Activated CD4-positive, alpha-beta T cell treated with anti-CD3 and anti-CD28 coated beads for 36 hours (primary cell): ENCODE measurements at regions not wholly inside any gene's neighbourhood (a gene's known extent, or its start where the extent isn't known, plus 50 kb on each side); places are given as distances from the start of the nearest gene placed in this dataset.

Experiments
- ATAC-seq: fragments of 200-7000 bp; cut with Tn5 transposase; one replicate; pipeline ENCODE4 v1.10.0; 2021; ENCODE audit warnings: mild to moderate bottlenecking, moderate library complexity
- CTCF ChIA-PET: fragments of 350-600 bp; sonication (Branson Sonifier 250); formaldehyde crosslinking; loops from one replicate; lab custom pipeline; 2021; ENCODE audit warnings: antibody characterized with exemption; lab: Charles Lee
- POLR2A ChIA-PET: fragments of 350-600 bp; sonication (Branson Sonifier 250); formaldehyde crosslinking; loops from one replicate; lab custom pipeline; 2021; ENCODE audit warnings: antibody characterized with exemption, inconsistent platforms; lab: Charles Lee
- DNase-seq: peaks from one replicate; pipeline ENCODE4 v3.0.0-alpha.2; 2020
- H3K27ac Mint-ChIP-seq: one replicate; pipeline ENCODE4 v1.8.0; 2021; ENCODE audit warnings: mixed read lengths
- H3K27me3 Mint-ChIP-seq: one replicate; pipeline ENCODE4 v1.8.0; 2021; ENCODE audit warnings: mixed read lengths
- H3K36me3 Mint-ChIP-seq: one replicate; pipeline ENCODE4 v1.8.0; 2021; ENCODE audit warnings: low read depth, mixed read lengths
- H3K4me1 Mint-ChIP-seq: one replicate; pipeline ENCODE4 v1.8.0; 2021; ENCODE audit warnings: mixed read lengths
- H3K4me3 Mint-ChIP-seq: one replicate; pipeline ENCODE4 v1.8.0; 2021; ENCODE audit warnings: mild to moderate bottlenecking, moderate library complexity, mixed read lengths
- H3K9me3 Mint-ChIP-seq: one replicate; pipeline ENCODE4 v1.8.0; 2021; ENCODE audit warnings: low read depth, mixed read lengths
- intact Hi-C, 2 experiments: fragments of 100-400 bp; cut with DNase I in 1 of 2; cut with micrococcal nuclease in 1 of 2; formaldehyde crosslinking; loops; one replicate each; pipeline versions ENCODE4 v1.14.2 to v1.15.1; 2022 to 2024; cut with DNase I, micrococcal nuclease

- ATAC-seq (no peak), DNase-seq (no peak)
- Mint-ChIP-seq H3K9me3 (peaks cover 12% of the 10 kb centered on the region), H3K4me1 (no peaks in the 10 kb centered on the region), H3K27me3 (no peaks in the 10 kb centered on the region), H3K36me3 (no peaks in the 10 kb centered on the region), H3K27ac (no peak overlapping the region), H3K4me3 (no peak overlapping the region)
- ChIA-PET CTCF (no interaction called here), POLR2A (no interaction called here)
- intact Hi-C loops, result no loop called here
Measured at GRCh38 chr18:64888956-64889355, 740.1 kb upstream of the LINC00305 start.

DNA sequence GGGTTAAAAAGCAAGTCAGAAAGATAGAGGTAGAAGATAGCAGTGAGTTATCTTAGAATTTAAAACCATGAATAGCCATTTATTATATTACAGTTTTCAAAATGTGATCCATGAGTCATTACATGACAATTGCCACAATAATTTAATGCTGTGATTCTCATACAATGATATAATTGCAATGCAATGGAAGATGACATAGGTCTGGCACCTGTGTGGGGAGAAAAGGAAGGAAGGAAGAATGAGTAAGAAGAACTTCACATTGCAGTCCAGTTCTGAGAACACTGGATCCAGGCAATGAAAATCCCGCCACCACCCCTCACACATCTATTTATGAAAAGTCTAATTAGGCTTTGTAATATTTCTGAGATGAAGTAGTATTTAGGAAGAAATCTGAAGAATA is 738.1 kb upstream of the LINC00305 start:
- Mint-ChIP-seq H3K9me3 (peaks cover 10% of the 10 kb centered on the region), H3K4me1 (no peaks in the 10 kb centered on the region), H3K27me3 (no peaks in the 10 kb centered on the region), H3K27ac (no peak overlapping the region), H3K4me3 (no peak overlapping the region), H3K36me3 (no peaks in the 10 kb centered on the region)
- DNase-seq (no peak), ATAC-seq (no peak)
- POLR2A ChIA-PET, result no interaction called here
- CTCF ChIA-PET, result no interaction called here
- intact Hi-C loops, result no loop called here

DNA sequence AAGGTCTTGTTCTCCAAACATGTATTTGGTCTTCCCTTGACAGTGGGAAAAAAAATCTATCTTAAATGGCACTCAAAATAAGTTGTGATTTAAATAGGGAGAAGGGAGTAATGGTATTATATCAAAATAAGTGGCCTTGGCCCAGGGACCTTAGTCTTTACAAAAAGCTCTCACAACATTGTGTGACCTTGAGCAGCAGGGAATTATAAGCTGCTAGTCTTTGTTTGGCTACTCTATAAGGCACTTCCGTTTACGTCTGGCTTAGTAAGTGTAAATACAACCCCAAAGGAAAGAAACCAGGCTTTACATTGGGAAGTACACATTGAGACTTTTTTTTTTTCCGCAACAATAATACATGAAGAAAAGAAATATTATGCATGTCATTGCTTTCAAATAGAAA is 734.0 kb upstream of the LINC00305 start:
- H3K36me3 Mint-ChIP-seq, result no peaks in the 10 kb centered on the region
- H3K4me3 Mint-ChIP-seq, result no peak overlapping the region
- no peak for ATAC-seq
- intact Hi-C loops, result no loop called here
- peaks cover 9% of the 10 kb centered on the region for H3K9me3 Mint-ChIP-seq
- CTCF ChIA-PET, result no interaction called here
- no peak overlapping the region for H3K27ac Mint-ChIP-seq
- H3K27me3 Mint-ChIP-seq, result no peaks in the 10 kb centered on the region
- DNase-seq, result no peak
- POLR2A ChIA-PET, result no interaction called here
- H3K4me1 Mint-ChIP-seq, result no peaks in the 10 kb centered on the region

GRCh38 chr18:64876833-64877232 is 727.9 kb upstream of the LINC00305 start:
- no peaks in the 10 kb centered on the region for H3K36me3 Mint-ChIP-seq
- ChIA-PET CTCF (no interaction called here), POLR2A (no interaction called here)
- H3K4me3 Mint-ChIP-seq, result no peak overlapping the region
- no peak for ATAC-seq
- intact Hi-C loops, result no loop called here
- peaks cover 4% of the 10 kb centered on the region for H3K9me3 Mint-ChIP-seq
- DNase-seq, result no peak
- H3K27me3 Mint-ChIP-seq, result no peaks in the 10 kb centered on the region
- H3K4me1 Mint-ChIP-seq, result no peaks in the 10 kb centered on the region
- no peak overlapping the region for H3K27ac Mint-ChIP-seq

- Mint-ChIP-seq H3K27me3 (no peaks in the 10 kb centered on the region), H3K4me3 (no peak overlapping the region), H3K9me3 (peaks cover 16% of the 10 kb centered on the region), H3K36me3 (no peaks in the 10 kb centered on the region), H3K4me1 (no peaks in the 10 kb centered on the region), H3K27ac (no peak overlapping the region)
- DNase-seq (no peak), ATAC-seq (no peak)
- CTCF ChIA-PET, result no interaction called here
- intact Hi-C loops, result no loop called here
- POLR2A ChIA-PET, result no interaction called here
Measured at GRCh38 chr18:64872710-64873458, 724.0 kb upstream of the LINC00305 start.

DNA sequence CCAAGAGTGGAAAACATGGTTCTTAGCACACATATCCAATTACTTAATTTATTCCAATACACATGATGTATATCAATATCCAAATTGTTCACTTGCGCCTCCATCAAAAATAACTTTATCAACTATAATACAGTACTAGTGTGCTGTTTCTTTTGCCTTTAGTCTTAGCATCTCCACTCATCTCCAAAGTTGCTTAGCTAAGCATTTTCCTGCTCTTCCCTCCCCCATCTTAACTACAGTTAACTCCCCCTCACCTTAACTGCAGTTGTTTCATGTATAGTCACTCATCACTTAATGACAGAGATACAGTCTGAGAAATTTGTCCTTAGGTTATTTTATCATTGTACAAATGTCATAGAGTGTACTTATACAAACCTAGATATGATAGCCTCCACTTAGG is 705.2 kb upstream of the LINC00305 start:
- H3K9me3 Mint-ChIP-seq, result peaks cover 9% of the 10 kb centered on the region
- intact Hi-C loops, result no loop called here
- no peak for ATAC-seq
- H3K27ac Mint-ChIP-seq, result no peak overlapping the region
- H3K27me3 Mint-ChIP-seq, result no peaks in the 10 kb centered on the region
- ChIA-PET POLR2A (no interaction called here), CTCF (no interaction called here)
- no peaks in the 10 kb centered on the region for H3K36me3 Mint-ChIP-seq
- H3K4me3 Mint-ChIP-seq, result no peak overlapping the region
- DNase-seq, result no peak
- no peaks in the 10 kb centered on the region for H3K4me1 Mint-ChIP-seq

DNA sequence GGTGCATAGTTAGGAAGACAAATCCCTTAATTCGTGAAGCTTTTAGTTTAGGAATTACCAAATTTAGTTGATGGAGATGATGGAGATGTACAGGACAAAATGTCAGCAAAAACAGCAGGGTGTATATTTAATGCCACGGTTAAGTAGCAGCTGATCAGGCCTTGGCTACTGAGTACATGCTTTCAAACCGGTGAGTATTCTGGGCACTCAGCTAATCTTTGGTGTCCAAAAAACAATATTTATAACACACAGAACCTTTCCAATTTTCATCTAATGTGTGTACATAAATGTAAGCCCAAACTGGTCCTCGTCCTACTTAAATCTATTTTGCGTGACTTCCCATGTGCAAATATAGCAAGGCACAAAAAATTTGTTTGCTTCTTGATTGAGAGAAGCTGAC is 703.4 kb upstream of the LINC00305 start:
- ATAC-seq (no peak), DNase-seq (no peak)
- H3K4me3 Mint-ChIP-seq, result no peak overlapping the region
- no peaks in the 10 kb centered on the region for H3K27me3 Mint-ChIP-seq
- ChIA-PET POLR2A (no interaction called here), CTCF (no interaction called here)
- no peak overlapping the region for H3K27ac Mint-ChIP-seq
- no peaks in the 10 kb centered on the region for H3K36me3 Mint-ChIP-seq
- peaks cover 5% of the 10 kb centered on the region for H3K9me3 Mint-ChIP-seq
- intact Hi-C loops, result no loop called here
- no peaks in the 10 kb centered on the region for H3K4me1 Mint-ChIP-seq

DNA sequence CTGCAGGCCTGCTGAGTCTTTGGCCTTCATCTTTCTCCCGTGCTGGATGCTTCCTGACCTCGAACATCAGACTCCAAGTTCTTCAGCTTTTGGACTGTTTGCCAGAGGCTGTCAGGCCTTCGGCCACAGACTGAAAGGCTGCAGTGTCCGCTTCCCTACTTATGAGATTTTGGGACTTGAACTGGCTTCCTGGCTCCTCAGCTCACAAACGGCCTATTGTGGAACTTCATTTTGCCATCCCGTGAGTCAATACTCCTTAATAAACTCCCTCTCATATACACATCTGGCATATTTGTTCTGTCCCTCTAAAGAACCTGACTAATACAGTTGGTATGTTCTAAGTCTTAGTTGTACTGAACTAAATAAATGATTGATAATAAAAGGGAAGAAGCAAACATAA is 702.8 kb upstream of the LINC00305 start:
- DNase-seq, result no peak
- H3K4me3 Mint-ChIP-seq, result no peak overlapping the region
- peaks cover 5% of the 10 kb centered on the region for H3K9me3 Mint-ChIP-seq
- intact Hi-C loops, result no loop called here
- no peaks in the 10 kb centered on the region for H3K36me3 Mint-ChIP-seq
- ATAC-seq, result no peak
- H3K4me1 Mint-ChIP-seq, result no peaks in the 10 kb centered on the region
- no peaks in the 10 kb centered on the region for H3K27me3 Mint-ChIP-seq
- POLR2A ChIA-PET, result no interaction called here
- CTCF ChIA-PET, result no interaction called here
- H3K27ac Mint-ChIP-seq, result no peak overlapping the region

GRCh38 chr18:64850791-64851190 is 701.9 kb upstream of the LINC00305 start:
- DNase-seq (no peak), ATAC-seq (no peak)
- Mint-ChIP-seq H3K9me3 (peaks cover 5% of the 10 kb centered on the region), H3K27me3 (no peaks in the 10 kb centered on the region), H3K36me3 (no peaks in the 10 kb centered on the region), H3K4me3 (no peak overlapping the region), H3K27ac (no peak overlapping the region), H3K4me1 (no peaks in the 10 kb centered on the region)
- ChIA-PET CTCF (no interaction called here), POLR2A (no interaction called here)
- intact Hi-C loops, result no loop called here

DNA sequence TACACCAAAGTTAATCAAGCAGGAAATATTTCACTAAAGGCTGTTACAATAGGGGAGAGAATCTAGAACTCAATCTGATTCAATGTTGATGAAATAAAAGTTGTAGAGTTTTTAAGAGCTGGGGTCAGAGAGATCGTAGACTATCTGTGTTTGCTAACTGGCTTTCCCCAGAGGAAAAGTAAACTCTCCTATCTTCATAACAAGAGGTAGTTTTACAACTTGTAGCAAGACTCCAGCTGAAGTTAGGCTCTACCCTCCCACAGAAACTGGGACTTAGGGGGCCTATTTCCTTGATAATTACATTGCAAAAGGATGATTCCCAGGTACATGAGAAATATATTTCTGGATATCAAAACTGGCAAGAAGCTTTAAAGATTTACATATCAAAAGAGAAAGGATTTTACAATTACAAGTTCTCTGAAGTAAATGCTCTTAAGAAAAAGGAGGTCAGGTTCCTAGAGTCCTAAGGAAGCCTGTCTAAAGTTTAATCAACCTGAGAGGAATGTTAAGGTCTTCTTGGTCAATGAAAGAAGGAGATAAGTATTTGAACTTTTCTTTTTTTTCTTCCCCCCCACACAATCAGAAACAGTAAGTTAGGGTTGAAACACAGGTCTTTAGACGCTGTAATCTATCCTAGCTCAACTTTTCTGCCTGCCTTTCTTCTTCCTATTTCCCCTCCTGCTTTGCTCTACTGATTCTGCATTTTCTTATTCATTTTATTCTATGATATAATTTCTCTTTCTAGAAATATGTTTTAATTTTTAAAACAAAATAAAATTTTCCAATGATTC is 692.2 kb upstream of the LINC00305 start:
- intact Hi-C loops, result no loop called here
- no peak overlapping the region for H3K27ac Mint-ChIP-seq
- peaks cover 5% of the 10 kb centered on the region for H3K9me3 Mint-ChIP-seq
- ChIA-PET POLR2A (no interaction called here), CTCF (no interaction called here)
- H3K27me3 Mint-ChIP-seq, result no peaks in the 10 kb centered on the region
- H3K4me3 Mint-ChIP-seq, result no peak overlapping the region
- no peaks in the 10 kb centered on the region for H3K36me3 Mint-ChIP-seq
- no peaks in the 10 kb centered on the region for H3K4me1 Mint-ChIP-seq
- ATAC-seq, result no peak
- DNase-seq, result no peak

- POLR2A ChIA-PET, result no interaction called here
- intact Hi-C loops, result no loop called here
- DNase-seq (no peak), ATAC-seq (no peak)
- Mint-ChIP-seq H3K9me3 (peaks cover 2% of the 10 kb centered on the region), H3K4me1 (no peaks in the 10 kb centered on the region), H3K4me3 (no peak overlapping the region), H3K27me3 (no peaks in the 10 kb centered on the region), H3K36me3 (no peaks in the 10 kb centered on the region), H3K27ac (no peak overlapping the region)
- CTCF ChIA-PET, result interaction anchor here (0.6 kb wide), 1 partner anchor 770 kb away, joined by 3 read pairs; no protein-coding TSS in a partner anchor
Measured at GRCh38 chr18:64810354-64810753, 661.5 kb upstream of the LINC00305 start.

GRCh38 chr18:64809801-64810200 is 660.9 kb upstream of the LINC00305 start:
- Mint-ChIP-seq H3K9me3 (peaks cover 2% of the 10 kb centered on the region), H3K4me1 (no peaks in the 10 kb centered on the region), H3K27ac (no peak overlapping the region), H3K4me3 (no peak overlapping the region), H3K36me3 (no peaks in the 10 kb centered on the region), H3K27me3 (no peaks in the 10 kb centered on the region)
- CTCF ChIA-PET, result interaction anchor here (0.6 kb wide), 1 partner anchor 769 kb away, joined by 3 read pairs; no protein-coding TSS in a partner anchor
- POLR2A ChIA-PET, result no interaction called here
- intact Hi-C loops, result no loop called here
- no peak for ATAC-seq
- DNase-seq, result no peak
